Erythroblast (primary cell): ENCODE measurements at regions not wholly inside any gene's neighbourhood (a gene's known extent, or its start where the extent isn't known, plus 50 kb on each side); places are given as distances from the start of the nearest gene placed in this dataset.
"Not testable (repeated sequence)": the region's sequence is repeated elsewhere in the genome, so short reads cannot be mapped to it uniquely, and the experiment has no call there.

Experiments used
- DNase-seq, 2 experiments: peaks; one replicate each; lab custom pipeline; 2025; lab: John Stamatoyannopoulos, UW
- GATA1 ChIP-seq: IDR thresholded peaks from 2 replicates; pipeline ENCODE4 v1.6.1; 2011; ENCODE audit warnings: low read depth, mild to moderate bottlenecking, control low read depth, low read length, moderate library complexity
- POLR2A ChIP-seq: IDR thresholded peaks from 2 replicates; pipeline ENCODE4 v1.6.1; 2011; ENCODE audit warnings: mild to moderate bottlenecking, low read length

GRCh38 chr5:157965989-157966388 lies 107.0 kb upstream of the CLINT1 start:
- no peak for DNase-seq

GRCh38 chr5:157965040-157965678 lies 106.2 kb upstream of the CLINT1 start:
- TF ChIP-seq POLR2A (no peak), GATA1 (no peak)
- DNase-seq: no peak

More at GRCh38 chr5:157965989-157966388, 107.0 kb upstream of the CLINT1 start:
- TF ChIP-seq POLR2A: no peak
- no peak for TF ChIP-seq GATA1

- no peak for DNase-seq
- TF ChIP-seq POLR2A: no peak
- no peak for TF ChIP-seq GATA1
These were observed 104.8 kb upstream of the CLINT1 start for GRCh38 chr5:157963761-157964160.

- TF ChIP-seq POLR2A (no peak), GATA1 (no peak)
These were observed 104.3 kb upstream of the CLINT1 start for GRCh38 chr5:157963244-157963643.

GRCh38 chr5:157962686-157963085 lies 103.7 kb upstream of the CLINT1 start:
- not testable (repeated sequence) for DNase-seq

More at GRCh38 chr5:157963244-157963643, 104.3 kb upstream of the CLINT1 start:
- no peak for DNase-seq

- TF ChIP-seq GATA1 (no peak), POLR2A (no peak)
- no peak for DNase-seq
These were observed 103.1 kb upstream of the CLINT1 start for GRCh38 chr5:157961896-157962590.

- TF ChIP-seq POLR2A (no peak), GATA1 (no peak)
These were observed 102.2 kb upstream of the CLINT1 start for GRCh38 chr5:157961176-157961575.

GRCh38 chr5:157959370-157959769 lies 100.4 kb upstream of the CLINT1 start:
- no peak for TF ChIP-seq POLR2A
- no peak for TF ChIP-seq GATA1
- no peak for DNase-seq

More at GRCh38 chr5:157961176-157961575, 102.2 kb upstream of the CLINT1 start:
- no peak for DNase-seq

GRCh38 chr5:157956271-157956885 lies 97.4 kb upstream of the CLINT1 start:
- DNase-seq: no peak
- TF ChIP-seq POLR2A: no peak
- TF ChIP-seq GATA1: no peak

GRCh38 chr5:157955541-157956172 lies 96.7 kb upstream of the CLINT1 start:
- TF ChIP-seq POLR2A: no peak

GRCh38 chr5:157952374-157952685 lies 93.4 kb upstream of the CLINT1 start:
- TF ChIP-seq POLR2A (no peak), GATA1 (no peak)
- no peak for DNase-seq

More at GRCh38 chr5:157955541-157956172, 96.7 kb upstream of the CLINT1 start:
- DNase-seq: no peak

- no peak for DNase-seq
- no peak for TF ChIP-seq GATA1
- TF ChIP-seq POLR2A: no peak
These were observed 92.9 kb upstream of the CLINT1 start for GRCh38 chr5:157951673-157952373.

GRCh38 chr5:157949520-157949919 lies 90.6 kb upstream of the CLINT1 start:
- TF ChIP-seq POLR2A (no peak), GATA1 (no peak)
- no peak for DNase-seq
